ENCODE measurements at regions not wholly inside any gene's neighbourhood (a gene's known extent, or its start where the extent isn't known, plus 50 kb on each side); places are given as distances from the start of the nearest gene placed in this dataset.
"Not testable (repeated sequence)": the region's sequence is repeated elsewhere in the genome, so short reads cannot be mapped to it uniquely, and the experiment has no call there.

DNA sequence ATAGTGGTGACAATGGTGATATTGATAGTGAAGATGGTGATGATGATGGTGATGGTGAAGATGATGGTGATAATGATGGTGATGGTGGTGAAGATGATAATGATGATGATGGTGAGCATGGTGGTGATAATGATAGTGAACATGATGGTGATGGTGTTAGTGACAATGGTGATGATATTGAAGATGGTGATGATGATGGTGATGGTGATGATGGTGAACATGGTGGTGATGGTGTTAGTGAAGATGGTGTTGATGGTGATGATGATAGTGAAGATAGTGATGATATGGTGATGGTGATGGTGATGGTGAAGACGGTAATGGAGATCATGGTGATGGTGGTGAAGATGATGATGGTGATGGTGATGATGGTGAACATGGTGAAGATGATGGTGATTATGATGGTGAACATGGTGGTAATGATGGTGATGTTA lies 259.2 kb downstream of the MATN1 start:
- DNase-seq (ENCODE audit: low read depth in 2 of 2) = no peak

DNA sequence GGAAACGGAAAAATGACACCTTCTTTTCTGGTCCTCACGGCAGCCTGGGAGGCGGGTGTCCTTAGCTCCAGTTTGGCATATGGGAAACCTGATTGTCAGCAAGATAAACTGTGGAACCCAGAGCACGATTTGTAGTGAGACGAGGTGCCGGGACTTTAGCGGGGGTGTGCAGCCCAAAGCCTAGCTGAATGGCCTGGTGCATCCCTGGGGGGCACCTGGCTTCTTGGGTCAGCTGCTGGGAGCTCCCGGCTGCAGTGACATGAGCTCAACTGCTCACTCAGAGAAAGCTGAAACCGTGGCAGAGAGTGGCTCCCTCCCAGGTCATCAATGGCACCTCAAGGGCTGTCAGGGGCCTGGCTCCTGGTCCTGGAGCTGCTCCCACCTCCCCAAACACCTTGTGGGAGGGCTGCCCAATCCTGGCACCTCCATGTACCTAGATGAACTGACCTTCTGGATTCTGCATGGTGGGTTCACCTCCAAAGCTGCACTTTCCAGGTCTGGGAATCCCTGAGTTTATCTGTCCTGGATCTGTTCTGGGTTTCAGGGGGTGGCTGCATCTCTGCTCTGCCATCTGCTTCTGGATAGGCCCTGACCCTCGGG lies 260.5 kb downstream of the MATN1 start:
- DNase-seq (ENCODE audit: low read depth in 2 of 2) = no peak

DNA sequence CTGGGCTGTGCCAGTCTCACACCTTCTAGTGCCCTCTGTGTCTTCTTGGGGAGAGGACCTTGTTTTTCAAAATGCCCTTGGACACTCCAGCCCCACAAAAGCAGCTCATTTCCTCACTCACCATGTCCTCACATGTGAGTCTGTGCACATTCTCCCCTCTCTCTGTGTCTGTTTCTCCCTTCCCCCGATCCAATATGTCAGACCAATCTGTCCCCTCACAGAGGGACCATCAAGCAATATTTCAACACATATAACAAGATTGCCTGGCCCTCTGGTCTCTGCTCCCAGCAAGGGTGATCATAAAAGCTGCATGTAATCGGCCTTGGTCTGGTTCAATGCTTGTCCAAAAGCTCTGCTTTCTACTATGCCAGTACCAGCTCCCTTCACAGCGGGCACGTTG lies 261.2 kb downstream of the MATN1 start:
- DNase-seq (ENCODE audit: low read depth in 2 of 2) = no peak

DNA sequence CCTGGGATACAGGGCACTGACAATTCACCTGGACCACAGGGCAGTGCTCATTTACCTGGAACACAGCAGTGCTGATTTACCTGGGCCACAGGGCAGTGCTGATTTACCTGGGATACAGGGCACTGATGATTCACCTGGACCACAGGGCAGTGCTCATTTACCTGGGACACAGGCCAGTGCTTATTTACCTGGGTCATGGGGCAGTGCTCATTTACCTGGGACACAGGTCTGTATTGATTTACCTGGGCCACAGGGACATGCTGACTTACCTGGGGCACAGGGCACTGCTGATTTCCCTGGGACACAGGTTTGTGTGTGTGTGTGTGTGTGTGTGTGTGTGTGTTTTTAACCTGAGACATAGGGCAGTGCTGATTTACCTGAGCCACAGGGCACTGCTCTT lies 261.7 kb downstream of the MATN1 start:
- DNase-seq (ENCODE audit: low read depth in 2 of 2) = no peak

DNA sequence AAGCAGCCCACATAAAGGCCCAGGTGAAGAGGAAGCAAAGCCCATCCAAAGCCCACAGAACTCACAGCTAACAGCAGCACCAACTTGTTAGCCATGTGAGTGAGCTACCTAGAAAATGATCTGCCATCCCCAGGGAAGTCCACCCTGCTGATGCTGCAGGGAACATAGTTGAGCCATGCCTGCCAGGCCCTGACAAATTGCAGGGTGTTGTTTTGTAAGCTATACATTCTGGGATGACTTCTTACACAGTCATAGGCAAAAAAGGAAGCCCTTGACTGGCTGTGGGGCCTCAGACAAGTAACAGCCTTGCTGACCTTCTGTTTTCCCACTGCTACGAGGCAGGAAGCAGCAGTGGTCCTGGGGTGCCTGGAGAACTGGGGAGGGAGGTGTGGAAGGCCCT lies 262.7 kb downstream of the MATN1 start:
- no peak for DNase-seq (ENCODE audit: low read depth in 2 of 2)

DNA sequence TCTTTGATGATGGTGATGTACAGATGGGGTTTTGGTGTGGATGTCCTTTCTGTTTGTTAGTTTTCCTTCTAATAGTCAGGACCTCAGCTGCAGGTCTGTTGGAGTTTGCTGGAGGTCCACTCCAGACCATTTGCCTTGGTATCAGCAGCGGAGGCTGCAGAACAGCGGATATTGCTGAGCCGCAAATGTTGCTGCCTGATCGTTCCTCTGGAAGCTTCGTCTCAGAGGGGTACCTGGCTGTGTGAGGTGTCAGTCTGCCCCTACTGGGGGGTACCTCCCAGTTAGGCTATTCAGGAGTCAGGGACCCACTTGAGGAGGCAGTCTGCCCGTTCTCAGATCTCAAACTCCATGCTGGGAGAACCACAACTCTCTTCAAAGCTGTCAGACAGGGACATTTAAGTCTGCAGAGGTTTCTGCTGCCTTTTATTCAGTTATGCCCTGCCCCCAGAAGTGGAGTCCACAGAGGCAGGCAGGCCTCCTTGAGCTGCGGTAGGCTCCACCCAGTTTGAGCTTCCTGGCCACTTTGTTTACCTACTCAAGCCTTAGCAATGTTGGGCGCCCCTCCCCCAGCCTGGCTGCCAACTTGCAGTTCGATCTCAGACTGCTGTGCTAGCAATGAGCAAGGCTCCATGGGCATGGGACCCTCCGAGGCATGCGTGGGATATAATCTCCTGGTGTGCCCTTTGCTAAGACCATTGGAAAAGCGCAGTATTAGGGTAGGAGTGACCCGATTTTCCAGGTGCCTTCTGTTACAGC lies 264.5 kb downstream of the MATN1 start:
- DNase-seq (ENCODE audit: low read depth in 2 of 2) = not testable (repeated sequence)

DNA sequence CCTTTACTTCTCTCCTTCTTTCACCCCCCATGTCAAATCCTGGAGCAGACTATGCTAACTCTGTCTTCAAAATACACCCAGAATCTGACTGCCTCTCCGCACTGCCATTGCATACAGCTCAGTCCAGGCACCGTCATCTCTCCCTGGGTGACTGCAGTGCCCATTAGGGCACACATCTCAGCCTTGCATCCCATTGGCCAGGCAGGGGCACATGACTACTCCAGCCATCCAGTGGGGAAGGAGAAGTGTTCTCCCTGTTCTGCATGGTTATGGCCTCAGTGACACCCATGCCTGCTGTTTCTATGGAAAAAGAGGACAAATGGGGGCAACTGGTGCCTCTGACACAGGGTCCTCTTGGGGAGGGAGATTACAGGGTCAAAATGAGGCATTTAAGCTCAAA lies 270.5 kb downstream of the MATN1 start:
- DNase-seq (ENCODE audit: low read depth in 2 of 2) = no peak

DNA sequence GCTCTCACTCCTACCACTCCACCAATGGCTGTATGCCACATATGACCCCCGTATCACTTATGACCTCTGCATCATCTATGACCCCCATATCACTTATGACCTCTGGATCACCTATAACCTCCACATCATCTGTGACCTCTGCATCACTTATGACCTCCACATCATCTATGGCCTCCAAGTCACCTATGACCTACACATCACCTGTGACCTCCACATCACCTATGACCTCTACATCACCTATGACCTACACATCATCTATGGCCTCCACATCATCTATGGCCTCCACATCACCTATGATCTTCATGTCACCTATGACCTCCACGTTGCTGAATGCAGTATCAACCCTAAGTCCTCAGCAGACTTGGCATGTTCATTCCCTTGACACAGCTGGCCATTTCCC lies 271.2 kb downstream of the MATN1 start:
- DNase-seq (ENCODE audit: low read depth in 2 of 2) = no peak

DNA sequence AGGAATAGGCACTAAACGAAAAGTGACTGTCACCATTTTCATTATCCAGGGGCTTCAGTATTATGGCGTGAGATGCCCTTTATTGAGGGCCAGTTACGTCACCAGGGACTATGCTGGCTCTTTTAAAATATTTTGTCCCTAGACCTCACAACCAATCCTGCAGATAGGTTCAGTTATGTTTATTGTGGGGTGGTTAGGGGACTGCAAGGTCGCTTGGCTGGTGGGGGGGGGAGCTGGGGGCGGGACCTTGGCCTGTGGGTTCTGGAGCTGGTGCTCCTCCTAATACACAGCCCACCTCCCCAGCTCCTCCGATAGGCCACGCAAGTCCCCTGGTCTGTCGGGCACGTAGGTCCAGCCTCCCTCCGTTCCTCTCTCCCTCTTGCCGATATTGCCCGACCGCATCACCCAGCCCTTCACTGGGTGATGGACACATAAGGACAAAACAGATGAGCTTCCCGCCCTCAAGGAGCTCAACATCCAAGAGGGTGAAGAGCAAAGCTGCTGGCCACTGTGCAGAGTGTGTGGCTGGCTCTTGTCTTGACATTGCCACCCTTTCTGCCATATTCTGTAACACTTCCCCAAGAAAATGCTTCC lies 271.8 kb downstream of the MATN1 start:
- no peak for DNase-seq (ENCODE audit: low read depth in 2 of 2)

DNA sequence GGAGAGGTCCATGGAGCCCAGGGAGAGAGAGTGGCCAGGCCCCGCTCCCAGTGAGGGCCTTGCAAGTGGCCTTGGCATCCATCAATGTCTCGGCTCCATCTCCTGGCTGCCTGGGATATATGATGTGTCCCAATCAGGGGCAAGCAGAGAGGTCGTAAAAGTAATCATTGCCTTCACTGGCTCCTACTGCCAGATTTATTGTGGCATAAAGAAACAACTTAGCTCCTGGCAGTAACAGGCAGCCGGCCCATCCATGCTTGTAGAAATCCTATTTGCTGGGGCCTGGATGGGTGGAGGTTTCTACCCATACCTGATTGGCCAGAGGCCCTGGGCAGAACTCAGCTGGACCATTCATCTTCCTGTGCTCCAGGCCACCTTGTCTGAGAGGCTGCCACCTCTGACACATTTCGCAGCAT lies 272.6 kb downstream of the MATN1 start:
- DNase-seq (ENCODE audit: low read depth in 2 of 2) = no peak

DNA sequence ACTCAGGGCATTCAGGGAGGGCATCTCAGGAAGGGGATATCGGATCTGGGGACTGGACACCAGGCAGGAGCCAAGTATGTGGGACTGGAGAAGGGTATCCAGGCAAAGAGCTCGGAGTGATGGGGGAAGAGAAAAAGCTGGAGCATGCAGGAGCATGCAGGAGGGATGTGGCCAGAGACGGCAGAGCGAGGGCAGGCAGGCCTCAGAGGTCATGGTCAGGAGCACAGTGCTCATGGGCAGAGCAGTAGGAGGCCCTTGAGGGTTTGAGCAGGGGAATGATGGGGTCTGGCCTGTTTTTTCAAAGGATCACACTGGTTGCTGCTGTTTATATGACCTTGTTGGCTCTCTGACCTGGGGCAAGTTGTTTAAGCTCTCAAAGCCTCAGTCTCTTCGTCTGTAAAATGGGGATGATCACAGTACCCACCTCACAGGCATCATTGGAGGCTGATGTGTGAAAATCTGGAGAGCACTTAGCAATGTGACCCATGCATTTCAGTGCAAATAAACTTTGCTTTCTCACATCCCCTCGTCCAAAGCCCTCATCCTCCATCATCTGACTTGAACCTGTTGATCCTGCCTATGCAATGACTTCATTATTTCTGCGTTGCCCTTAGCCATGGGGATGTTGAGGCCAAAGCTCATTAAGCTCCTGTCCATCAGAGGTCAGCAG lies 273.1 kb downstream of the MATN1 start:
- no peak for DNase-seq (ENCODE audit: low read depth in 2 of 2)

DNA sequence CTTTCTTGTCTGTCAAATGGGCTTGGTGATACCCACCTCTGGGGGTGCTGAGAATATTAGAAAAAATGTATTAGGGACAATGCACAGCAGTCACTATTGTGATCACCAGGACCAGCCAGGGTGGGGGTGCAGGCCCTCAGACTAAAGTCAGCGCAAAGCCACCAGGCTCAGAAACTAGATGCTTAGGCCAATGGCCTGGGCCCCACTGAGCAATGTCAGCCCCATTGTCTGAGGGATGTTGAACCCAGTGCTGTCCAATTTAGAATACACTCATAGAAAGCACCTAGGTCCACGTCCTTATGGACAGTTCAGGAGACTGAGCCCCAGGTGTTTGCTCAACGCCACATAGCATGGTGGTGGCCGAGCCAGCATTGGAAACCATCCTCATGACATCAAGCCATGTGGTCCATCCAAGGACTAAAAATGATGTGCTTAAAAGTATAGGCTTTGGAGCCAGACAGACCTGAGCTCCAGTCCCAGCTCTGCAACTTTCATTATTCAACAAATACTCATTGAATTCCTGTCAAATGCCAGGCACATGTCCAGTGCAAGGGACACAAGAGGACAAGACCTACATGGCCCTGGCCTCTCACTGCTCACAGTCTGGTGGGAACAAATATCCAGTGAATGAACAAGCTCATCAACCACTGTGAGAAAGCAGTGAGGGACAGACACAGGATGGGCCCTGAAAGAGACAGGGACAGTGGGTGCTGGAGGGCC lies 273.8 kb downstream of the MATN1 start:
- no peak for DNase-seq (ENCODE audit: low read depth in 2 of 2)

DNA sequence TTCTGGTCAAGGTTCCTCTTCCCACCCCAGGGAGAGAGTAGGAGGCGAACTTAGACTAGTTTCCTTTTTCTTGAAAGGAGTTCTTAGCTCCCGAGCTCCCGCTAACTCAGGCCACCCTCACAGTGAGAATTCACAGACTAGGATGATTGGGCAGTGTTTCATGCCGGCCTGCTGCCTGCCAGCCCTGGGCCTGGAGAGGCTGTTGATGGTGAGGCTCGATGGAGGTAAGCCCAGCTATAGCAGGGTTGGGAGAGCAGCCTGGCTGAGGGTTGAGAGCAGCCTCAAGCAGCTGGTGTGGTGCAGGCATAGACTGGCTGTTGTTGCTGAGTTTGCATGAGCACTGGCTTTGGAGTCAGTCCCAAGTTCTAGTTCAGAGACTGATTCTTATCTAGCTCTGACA lies 274.4 kb downstream of the MATN1 start:
- no peak for DNase-seq (ENCODE audit: low read depth in 2 of 2)

DNA sequence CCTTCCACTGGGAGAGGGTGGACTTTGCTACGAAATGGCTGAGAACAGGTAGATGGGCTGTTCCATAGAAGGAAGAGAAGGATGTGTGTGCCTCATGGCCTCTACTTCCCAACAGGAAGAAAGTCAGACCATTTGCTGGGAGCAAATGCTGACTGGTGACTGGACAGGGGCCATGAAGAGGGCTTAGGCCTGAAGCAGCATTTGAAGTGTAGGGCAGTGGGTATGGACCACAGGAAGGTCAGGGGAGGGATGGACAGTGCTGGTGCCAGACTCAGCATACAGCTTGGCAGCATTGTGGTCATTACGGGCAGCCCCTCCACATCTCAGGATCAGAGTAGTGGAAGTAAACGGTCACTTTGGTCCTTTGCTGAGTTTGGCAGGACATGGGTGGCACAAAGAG lies 275.7 kb downstream of the MATN1 start:
- no peak for DNase-seq (ENCODE audit: low read depth in 2 of 2)

DNA sequence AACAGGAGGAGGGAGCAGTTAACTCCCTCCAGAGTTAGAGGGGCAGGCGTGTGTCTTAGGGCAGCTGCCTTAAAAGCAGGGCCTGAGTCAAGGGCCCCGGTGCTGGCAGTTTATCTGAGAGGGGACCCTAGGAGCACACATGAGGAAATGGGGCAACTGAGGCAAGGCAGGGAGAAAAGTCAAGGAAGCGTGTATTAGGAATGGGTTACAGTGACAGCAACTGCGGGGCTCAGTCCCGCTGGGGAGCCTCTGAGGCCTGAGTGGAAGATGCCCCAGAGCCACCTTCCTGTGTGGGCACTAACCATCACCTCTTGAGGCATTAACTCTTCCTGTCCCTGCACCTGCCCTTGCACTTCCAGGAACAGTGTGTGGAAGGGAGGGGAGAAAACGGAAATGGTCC lies 276.3 kb downstream of the MATN1 start:
- no peak for DNase-seq (ENCODE audit: low read depth in 2 of 2)

DNA sequence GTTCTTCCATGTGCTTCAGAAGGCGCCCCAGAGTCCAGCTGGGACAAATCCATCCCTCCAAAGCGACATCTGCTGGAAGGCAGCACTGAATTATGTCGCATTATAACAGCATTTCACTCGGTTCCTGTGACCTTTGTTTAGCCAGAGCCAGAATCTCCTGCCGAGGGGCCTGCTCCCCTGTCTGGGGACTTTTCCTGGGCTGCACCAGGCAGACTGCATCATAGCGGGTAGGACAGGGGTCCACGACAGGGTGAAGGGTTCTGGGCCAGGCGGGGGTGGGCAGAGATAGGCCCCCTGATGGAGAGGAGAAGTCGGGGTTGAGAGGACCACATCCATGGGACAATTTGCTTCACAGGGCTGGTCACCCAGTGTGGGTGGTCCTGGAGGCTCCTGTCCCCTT lies 276.9 kb downstream of the MATN1 start:
- no peak for DNase-seq (ENCODE audit: low read depth in 2 of 2)

DNA sequence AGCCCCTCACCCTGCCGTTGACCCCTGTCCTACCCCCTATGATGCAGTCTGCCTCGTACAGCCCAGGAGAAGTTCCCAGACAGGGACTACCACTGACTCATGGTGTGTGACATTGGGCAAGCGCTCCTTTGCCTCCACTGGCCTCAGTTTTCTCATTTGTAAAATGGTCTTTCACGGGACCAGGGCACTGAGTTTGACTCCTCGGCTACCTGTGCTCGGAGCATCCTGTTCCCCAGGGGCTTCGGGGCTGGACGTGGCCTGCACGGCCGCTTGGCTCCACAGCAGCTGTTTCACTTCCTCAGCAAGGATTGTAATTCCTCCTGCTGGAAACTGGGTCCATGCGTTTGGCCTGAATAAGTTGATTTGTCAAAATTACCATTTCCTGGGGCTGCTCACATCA lies 277.3 kb downstream of the MATN1 start:
- no peak for DNase-seq (ENCODE audit: low read depth in 2 of 2)

DNA sequence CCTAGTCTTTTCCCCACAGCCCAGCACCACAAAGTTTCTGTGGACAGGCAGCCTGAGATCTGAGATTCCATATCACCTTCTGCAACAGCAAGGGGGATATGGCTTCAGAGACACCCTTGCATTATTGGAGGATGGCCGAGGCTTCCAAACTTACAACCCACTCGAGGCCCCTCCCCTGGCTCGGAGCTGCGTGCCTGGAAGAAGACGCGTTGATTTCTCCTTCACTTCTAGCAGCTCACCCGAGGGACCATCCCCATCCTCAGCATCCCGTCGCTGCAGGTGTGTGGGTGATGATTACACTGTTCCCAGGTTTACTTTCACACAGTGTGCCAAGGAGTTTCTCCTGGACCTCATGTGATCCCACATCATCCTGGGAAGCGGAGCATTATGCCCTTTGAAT lies 277.9 kb downstream of the MATN1 start:
- DNase-seq (ENCODE audit: low read depth in 2 of 2) = no peak

DNA sequence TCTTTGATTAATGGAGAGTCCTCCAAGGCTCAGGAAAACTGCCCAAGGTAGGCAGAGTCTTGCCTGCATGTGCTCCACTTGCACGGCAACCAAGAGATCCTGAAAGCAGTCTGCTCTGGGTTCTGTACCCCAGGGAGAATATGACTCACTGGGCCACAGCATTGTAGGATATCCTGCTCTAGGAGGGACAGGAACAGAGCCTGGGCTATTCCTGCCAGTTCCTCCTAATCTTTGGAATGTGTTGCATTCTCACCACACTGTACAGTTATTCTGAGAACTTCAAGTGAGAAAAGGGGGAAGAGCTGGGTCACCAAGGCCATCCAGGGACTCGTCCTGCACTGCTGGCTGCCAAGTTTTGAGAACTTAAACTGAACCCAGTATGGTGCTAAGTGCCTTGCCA lies 278.5 kb downstream of the MATN1 start:
- DNase-seq (ENCODE audit: low read depth in 2 of 2) = no peak

DNA sequence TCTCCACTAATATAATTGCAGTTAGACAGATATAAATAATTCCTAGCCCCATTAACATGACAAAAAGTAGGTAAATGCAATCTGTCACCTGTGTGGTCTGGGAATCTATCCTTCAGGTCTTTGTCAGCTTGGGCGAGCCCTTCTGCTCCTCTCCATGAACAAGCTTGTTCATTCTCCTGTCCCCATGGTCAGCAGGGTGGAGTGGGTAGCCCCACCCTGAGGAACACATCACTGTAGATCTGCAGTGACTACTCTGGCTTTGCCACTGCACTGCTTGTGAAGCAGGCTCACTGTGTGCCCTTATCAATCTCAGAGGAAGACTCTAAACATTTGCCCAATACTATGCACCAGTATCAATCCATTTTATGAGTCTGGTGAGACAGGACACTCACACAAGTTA lies 279.0 kb downstream of the MATN1 start:
- DNase-seq (ENCODE audit: low read depth in 2 of 2) = no peak

DNA sequence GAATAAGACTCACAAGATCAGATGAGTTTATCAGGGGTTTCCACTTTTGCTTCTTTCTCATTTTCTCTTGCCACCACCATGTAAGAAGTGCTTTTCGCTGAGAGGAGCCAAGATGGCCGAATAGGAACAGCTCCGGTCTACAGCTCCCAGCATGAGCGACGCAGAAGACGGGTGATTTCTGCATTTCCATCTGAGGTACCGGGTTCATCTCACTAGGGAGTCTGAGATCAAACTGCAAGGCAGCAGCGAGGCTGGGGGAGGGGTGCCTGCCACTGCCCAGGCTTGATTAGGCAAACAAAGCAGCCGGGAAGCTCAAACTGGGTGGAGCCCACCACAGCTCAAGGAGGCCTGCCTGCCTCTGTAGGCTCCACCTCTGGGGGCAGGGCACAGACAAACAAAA lies 285.1 kb downstream of the MATN1 start:
- DNase-seq (ENCODE audit: low read depth in 2 of 2) = not testable (repeated sequence)

DNA sequence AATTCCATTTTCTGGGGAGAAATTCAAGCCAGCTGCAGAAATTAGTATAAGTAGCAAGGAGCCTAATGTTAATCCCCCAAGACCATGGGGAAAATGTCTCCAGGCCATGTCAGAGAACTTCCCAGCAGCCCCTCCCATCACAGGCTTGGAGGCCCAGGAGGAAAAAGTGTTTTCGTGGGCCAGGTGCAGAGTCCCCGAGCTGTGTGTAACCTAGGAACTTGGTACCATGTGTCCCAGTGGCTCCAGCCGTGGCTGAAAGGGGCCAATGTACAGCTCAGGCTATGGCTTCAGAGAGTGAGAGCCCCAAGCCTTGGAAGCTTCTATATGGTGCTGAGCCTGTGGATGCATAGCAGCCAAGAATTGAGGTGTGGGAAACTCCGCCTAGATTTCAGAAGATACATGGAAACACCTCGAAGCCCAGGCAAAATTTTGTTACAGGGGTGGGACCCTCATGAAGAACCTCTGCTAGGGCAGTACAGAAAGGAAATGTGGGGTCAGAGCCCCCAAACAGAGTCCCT lies 286.3 kb downstream of the MATN1 start:
- no peak for DNase-seq (ENCODE audit: low read depth in 2 of 2)

Measured in lung microvascular endothelial cell (primary cell).